ENCODE measurements at regions not wholly inside any gene's neighbourhood (a gene's known extent, or its start where the extent isn't known, plus 50 kb on each side); places are given as distances from the start of the nearest gene placed in this dataset.

GRCh38 chr1:71210718-71211117 lies 129.9 kb upstream of the ZRANB2 start:
- Histone ChIP-seq H3K27me3 (ENCODE audit: low read length) (no peaks in the 10 kb centered on the region), H3K4me3 (ENCODE audit: low read length) (no peak overlapping the region), H4K20me1 (ENCODE audit: low read length) (no peaks in the 10 kb centered on the region), H3K4me1 (ENCODE audit: insufficient read depth, low read length) (no peaks in the 10 kb centered on the region), H3K9me2 (replicated peaks; ENCODE audit: low read length) (no peaks in the 10 kb centered on the region), H3K9me3 (ENCODE audit: low read length) (no peaks in the 10 kb centered on the region), H3K27ac (ENCODE audit: low read length) (no peak overlapping the region), H3K9ac (ENCODE audit: low read length) (no peak overlapping the region), H3K36me3 (ENCODE audit: low read depth, low read length) (no peaks in the 10 kb centered on the region), H3K4me2 (ENCODE audit: low read length) (no peak overlapping the region), H2AFZ (ENCODE audit: low read length) (no peak overlapping the region), H3K79me2 (ENCODE audit: low read length) (no peaks in the 10 kb centered on the region), H3F3A (ENCODE audit: low read length, unreplicated experiment) (no peaks in the 10 kb centered on the region)
- CTCF ChIA-PET = no interaction called here
- POLR2A ChIA-PET (ENCODE audit: unreplicated experiment) = no interaction called here
- no TSS peak for BruUV-seq (replicated peaks)
- intact Hi-C loops (cut with micrococcal nuclease) = no loop called here
- DNase-seq (no peak), ATAC-seq (no peak)
- no peak for TF ChIP-seq CTCF (conservative IDR thresholded peaks at IDR 0.05; ENCODE audit: low read depth, low read length)

- POLR2A ChIA-PET (ENCODE audit: unreplicated experiment) = no interaction called here
- no peaks in the 10 kb centered on the region for H3K9me2 ChIP-seq (replicated peaks; ENCODE audit: low read length)
- H2AFZ ChIP-seq (ENCODE audit: low read length) = no peak overlapping the region
- H3K79me2 ChIP-seq (ENCODE audit: low read length) = no peaks in the 10 kb centered on the region
- no peak overlapping the region for H3K27ac ChIP-seq (ENCODE audit: low read length)
- CTCF ChIA-PET = no interaction called here
- intact Hi-C loops (cut with micrococcal nuclease) = no loop called here
- H3K36me3 ChIP-seq (ENCODE audit: low read depth, low read length) = no peaks in the 10 kb centered on the region
- no TSS peak for BruUV-seq (replicated peaks)
- H4K20me1 ChIP-seq (ENCODE audit: low read length) = no peaks in the 10 kb centered on the region
- H3K4me1 ChIP-seq (ENCODE audit: insufficient read depth, low read length) = no peaks in the 10 kb centered on the region
- no peak for TF ChIP-seq CTCF (conservative IDR thresholded peaks at IDR 0.05; ENCODE audit: low read depth, low read length)
- TF ChIP-seq EZH2 (IDR thresholded peaks at IDR 0.05; ENCODE audit: low read length, unreplicated experiment) = no peak
- no peak for TF ChIP-seq EZH2phosphoT487 (IDR thresholded peaks at IDR 0.05; ENCODE audit: borderline replicate concordance, low read length)
- no peak overlapping the region for H3K9ac ChIP-seq (ENCODE audit: low read length)
- DNase-seq (no peak), ATAC-seq (no peak)
- H3K9me3 ChIP-seq (ENCODE audit: low read length) = no peaks in the 10 kb centered on the region
- no peaks in the 10 kb centered on the region for H3F3A ChIP-seq (ENCODE audit: low read length, unreplicated experiment)
- no peak overlapping the region for H3K4me3 ChIP-seq (ENCODE audit: low read length)
- H3K4me2 ChIP-seq (ENCODE audit: low read length) = no peak overlapping the region
- 0 out of 2 replicates have a peak, but pooled peaks cover 8% of the 10 kb centered on the region for H3K27me3 ChIP-seq (ENCODE audit: low read length)
Measured at GRCh38 chr1:71203241-71203640, 122.4 kb upstream of the ZRANB2 start.

GRCh38 chr1:71200503-71200902 lies 119.7 kb upstream of the ZRANB2 start:
- TF ChIP-seq EZH2 (IDR thresholded peaks at IDR 0.05; ENCODE audit: low read length, unreplicated experiment) (no peak), CTCF (conservative IDR thresholded peaks at IDR 0.05; ENCODE audit: low read depth, low read length) (no peak), EZH2phosphoT487 (IDR thresholded peaks at IDR 0.05; ENCODE audit: borderline replicate concordance, low read length) (no peak)
- ATAC-seq (no peak), DNase-seq (no peak)
- Histone ChIP-seq H3K9ac (ENCODE audit: low read length) (no peak overlapping the region), H3K27ac (ENCODE audit: low read length) (no peak overlapping the region), H3K4me2 (ENCODE audit: low read length) (no peak overlapping the region), H3K9me2 (replicated peaks; ENCODE audit: low read length) (no peaks in the 10 kb centered on the region), H3K9me3 (ENCODE audit: low read length) (no peaks in the 10 kb centered on the region), H4K20me1 (ENCODE audit: low read length) (no peaks in the 10 kb centered on the region), H3K4me3 (ENCODE audit: low read length) (no peak overlapping the region), H3K27me3 (ENCODE audit: low read length) (0 out of 2 replicates have a peak, but pooled peaks cover 8% of the 10 kb centered on the region), H2AFZ (ENCODE audit: low read length) (no peak overlapping the region), H3K36me3 (ENCODE audit: low read depth, low read length) (no peaks in the 10 kb centered on the region), H3K79me2 (ENCODE audit: low read length) (no peaks in the 10 kb centered on the region), H3F3A (ENCODE audit: low read length, unreplicated experiment) (no peaks in the 10 kb centered on the region), H3K4me1 (ENCODE audit: insufficient read depth, low read length) (no peaks in the 10 kb centered on the region)
- intact Hi-C loops (cut with micrococcal nuclease) = no loop called here
- BruUV-seq (replicated peaks) = no TSS peak
- POLR2A ChIA-PET (ENCODE audit: unreplicated experiment) = interaction anchor here (0.6 kb wide), 1 partner anchor 768 kb away, joined by 5 read pairs; no protein-coding TSS in a partner anchor
- CTCF ChIA-PET = no interaction called here

Measured in PC-3 (cell line).